Endothelial cell of umbilical vein (primary cell): ENCODE measurements at regions not wholly inside any gene's neighbourhood (a gene's known extent, or its start where the extent isn't known, plus 50 kb on each side); places are given as distances from the start of the nearest gene placed in this dataset.

ENCODE experiments used
- EZH2 ChIP-seq: IDR thresholded peaks from 2 replicates; pipeline ENCODE4 v1.6.1; 2012; ENCODE audit warnings: borderline replicate concordance, low read depth, mild to moderate bottlenecking, moderate library complexity, low read length, inconsistent platforms; ENCODE audit not compliant: severe bottlenecking
- FOS ChIP-seq: IDR thresholded peaks from 2 replicates; pipeline ENCODE4 v1.6.1; 2011; ENCODE audit warnings: mild to moderate bottlenecking, low read length, moderate library complexity, borderline replicate concordance; ENCODE audit not compliant: insufficient read depth
- POLR2A ChIP-seq: IDR thresholded peaks from 2 replicates; pipeline ENCODE4 v1.6.1; 2012; ENCODE audit warnings: low read depth, mild to moderate bottlenecking, control low read depth, low read length
- POLR2AphosphoS5 ChIP-seq: IDR thresholded peaks from 2 replicates; pipeline ENCODE4 v1.6.1; 2012; ENCODE audit warnings: low read depth, mild to moderate bottlenecking, control low read depth, low read length, moderate library complexity; ENCODE audit not compliant: insufficient read depth
- TF ChIP-seq, protein P1 (sequence below), 2 donors: IDR thresholded peaks; 1 replicate in 1 of 2; 2 replicates in 1 of 2; pipeline ENCODE4 v1.5.1; 2011; ENCODE audit warnings: low read length in 2 of 2, mild to moderate bottlenecking in 2 of 2, moderate library complexity in 2 of 2, control low read depth in 1 of 2, inconsistent platforms in 1 of 2, low read depth in 1 of 2; ENCODE audit not compliant: insufficient read depth in 1 of 2; ENCODE audit errors: extremely low read depth in 1 of 2
- TF ChIP-seq, protein P2 (sequence below): IDR thresholded peaks from 2 replicates; pipeline ENCODE4 v1.6.1; 2011; ENCODE audit not compliant: insufficient read depth, insufficient read length

DNA sequence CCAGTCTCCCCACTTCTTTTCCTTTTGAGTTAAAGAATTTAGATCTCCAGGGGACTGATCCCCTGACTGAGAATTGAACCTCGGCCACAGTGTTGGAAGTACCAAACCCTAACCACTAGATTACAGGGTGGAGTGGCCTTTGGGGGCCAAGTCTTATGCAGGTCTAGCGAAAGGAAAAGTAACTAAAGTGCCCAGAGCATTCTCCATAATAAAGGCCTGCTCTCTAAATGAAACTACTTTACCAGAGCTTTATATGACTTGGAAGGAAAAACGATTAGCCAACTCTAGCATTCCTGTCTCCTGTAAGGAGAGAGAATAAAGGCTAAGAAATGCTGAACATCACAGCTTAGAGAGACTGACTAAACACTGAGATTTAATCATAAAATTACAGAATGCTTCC is 788.0 kb downstream of the C4orf33 start:
- TF ChIP-seq, protein P1, sequence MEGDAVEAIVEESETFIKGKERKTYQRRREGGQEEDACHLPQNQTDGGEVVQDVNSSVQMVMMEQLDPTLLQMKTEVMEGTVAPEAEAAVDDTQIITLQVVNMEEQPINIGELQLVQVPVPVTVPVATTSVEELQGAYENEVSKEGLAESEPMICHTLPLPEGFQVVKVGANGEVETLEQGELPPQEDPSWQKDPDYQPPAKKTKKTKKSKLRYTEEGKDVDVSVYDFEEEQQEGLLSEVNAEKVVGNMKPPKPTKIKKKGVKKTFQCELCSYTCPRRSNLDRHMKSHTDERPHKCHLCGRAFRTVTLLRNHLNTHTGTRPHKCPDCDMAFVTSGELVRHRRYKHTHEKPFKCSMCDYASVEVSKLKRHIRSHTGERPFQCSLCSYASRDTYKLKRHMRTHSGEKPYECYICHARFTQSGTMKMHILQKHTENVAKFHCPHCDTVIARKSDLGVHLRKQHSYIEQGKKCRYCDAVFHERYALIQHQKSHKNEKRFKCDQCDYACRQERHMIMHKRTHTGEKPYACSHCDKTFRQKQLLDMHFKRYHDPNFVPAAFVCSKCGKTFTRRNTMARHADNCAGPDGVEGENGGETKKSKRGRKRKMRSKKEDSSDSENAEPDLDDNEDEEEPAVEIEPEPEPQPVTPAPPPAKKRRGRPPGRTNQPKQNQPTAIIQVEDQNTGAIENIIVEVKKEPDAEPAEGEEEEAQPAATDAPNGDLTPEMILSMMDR (IDR thresholded peaks at IDR 0.05; ENCODE audit: extremely low read depth in 1 of 2, insufficient read depth in 1 of 2, low read depth in 1 of 2, low read length in 2 of 2) = no peak
- TF ChIP-seq POLR2A (no peak), POLR2AphosphoS5 (no peak), EZH2 (no peak), FOS (no peak)
- TF ChIP-seq, protein P2, sequence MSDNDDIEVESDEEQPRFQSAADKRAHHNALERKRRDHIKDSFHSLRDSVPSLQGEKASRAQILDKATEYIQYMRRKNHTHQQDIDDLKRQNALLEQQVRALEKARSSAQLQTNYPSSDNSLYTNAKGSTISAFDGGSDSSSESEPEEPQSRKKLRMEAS = no peak
